ENCODE measurements at regions not wholly inside any gene's neighbourhood (a gene's known extent, or its start where the extent isn't known, plus 50 kb on each side); places are given as distances from the start of the nearest gene placed in this dataset.

DNA sequence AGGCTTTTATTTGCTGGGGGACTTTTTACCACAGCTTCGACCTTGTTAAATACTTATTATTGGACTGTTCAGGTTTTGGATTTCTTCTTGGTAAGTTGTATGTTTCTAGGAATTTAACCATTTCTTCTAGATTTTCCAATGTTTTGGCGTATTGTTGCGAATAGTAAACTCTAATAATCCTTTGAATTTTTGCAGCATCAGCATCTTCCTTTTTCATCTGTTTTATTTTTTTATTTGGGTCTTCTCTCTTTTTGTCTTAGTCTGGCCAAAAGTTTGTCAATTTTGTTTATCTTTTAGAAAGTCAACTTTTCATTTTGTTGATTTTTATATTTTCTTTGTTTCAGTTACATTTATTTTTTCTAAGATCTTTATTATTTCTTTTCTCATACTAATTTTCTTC lies 1272.0 kb downstream of the HACE1 start:
- no peaks in the 10 kb centered on the region for H3K36me3 Mint-ChIP-seq
- no peaks in the 10 kb centered on the region for H3K9me3 ChIP-seq (ENCODE audit: low read length)

DNA sequence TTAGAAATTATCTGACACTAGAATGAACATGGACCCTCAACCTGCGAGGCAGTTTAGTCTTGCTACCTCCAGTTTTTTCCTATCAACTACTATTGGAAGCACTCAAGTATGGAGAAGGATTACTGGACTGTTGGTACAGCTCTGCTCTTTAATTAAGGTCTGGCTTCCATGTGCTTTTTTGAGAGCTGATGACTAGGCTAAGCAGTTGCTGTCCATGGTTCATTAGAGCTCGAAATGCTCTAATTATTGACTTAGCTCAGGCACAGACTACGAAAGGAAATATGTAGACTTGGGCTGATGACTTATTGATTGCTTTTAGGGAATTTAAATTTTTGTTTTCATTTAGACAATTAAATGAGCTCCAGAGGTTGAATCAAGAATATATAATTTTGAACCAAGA lies 1281.6 kb downstream of the HACE1 start:
- CTCF ChIA-PET, result no interaction called here
- no peaks in the 10 kb centered on the region for H3K4me1 Mint-ChIP-seq
- Histone ChIP-seq H3K4me3 (ENCODE audit: low read length) (no peak overlapping the region), H3K36me3 (ENCODE audit: insufficient read depth, low read length) (no peaks in the 10 kb centered on the region), H3K27ac (ENCODE audit: low read depth, low read length) (no peak overlapping the region), H3K9me3 (ENCODE audit: low read length) (no peaks in the 10 kb centered on the region), H3K27me3 (ENCODE audit: insufficient read depth, low read length, poor library complexity, severe bottlenecking) (no peaks in the 10 kb centered on the region), H3K4me1 (ENCODE audit: insufficient read depth, low read length) (no peaks in the 10 kb centered on the region)
- H3K27me3 Mint-ChIP-seq, result no peaks in the 10 kb centered on the region
- POLR2A ChIA-PET, result no interaction called here
- H3K27ac Mint-ChIP-seq, result no peak overlapping the region
- no peaks in the 10 kb centered on the region for H3K36me3 Mint-ChIP-seq
- DNase-seq, result no peak
- no peak overlapping the region for H3K4me3 Mint-ChIP-seq
- H3K9me3 Mint-ChIP-seq, result peaks cover 5 to 34% (median 23%) of the 10 kb centered on the region in 5 donors

More for the DNA sequence above, 1272.0 kb downstream of the HACE1 start:
- POLR2A ChIA-PET, result no interaction called here
- Histone ChIP-seq H3K27ac (ENCODE audit: low read depth, low read length) (no peak overlapping the region), H3K4me1 (ENCODE audit: insufficient read depth, low read length) (no peaks in the 10 kb centered on the region), H3K36me3 (ENCODE audit: insufficient read depth, low read length) (no peaks in the 10 kb centered on the region), H3K27me3 (ENCODE audit: insufficient read depth, low read length, poor library complexity, severe bottlenecking) (no peaks in the 10 kb centered on the region), H3K4me3 (ENCODE audit: low read length) (no peak overlapping the region)
- Mint-ChIP-seq H3K27me3 (no peaks in the 10 kb centered on the region), H3K27ac (no peak overlapping the region), H3K4me1 (no peaks in the 10 kb centered on the region), H3K9me3 (peaks cover 3 to 28% (median 9%) of the 10 kb centered on the region in 5 donors), H3K4me3 (no peak overlapping the region)
- DNase-seq, result no peak
- CTCF ChIA-PET, result no interaction called here

DNA sequence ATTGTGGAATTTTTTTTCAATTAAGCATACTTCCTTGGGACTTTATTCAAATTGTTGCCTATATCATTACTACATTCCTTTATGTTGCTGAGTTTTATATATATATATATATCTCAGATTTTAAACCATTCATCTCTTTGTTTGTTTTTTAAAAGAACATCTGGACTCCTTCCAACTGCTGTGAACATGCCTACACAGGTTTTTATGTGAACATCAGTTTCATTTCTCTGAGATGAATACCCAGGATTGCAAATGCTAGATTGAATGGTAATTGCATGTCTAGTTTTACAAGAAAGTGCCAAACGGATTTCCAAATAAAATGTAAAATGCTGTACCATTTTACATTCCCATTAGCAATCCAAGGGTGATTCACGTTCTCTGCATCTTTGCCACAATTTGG lies 1289.3 kb downstream of the HACE1 start:
- H3K4me1 Mint-ChIP-seq, result no peaks in the 10 kb centered on the region
- no peaks in the 10 kb centered on the region for H3K27me3 ChIP-seq (ENCODE audit: insufficient read depth, low read length, poor library complexity, severe bottlenecking)
- no peaks in the 10 kb centered on the region for H3K4me1 ChIP-seq (ENCODE audit: insufficient read depth, low read length)
- H3K4me3 Mint-ChIP-seq, result no peak overlapping the region
- H3K9me3 Mint-ChIP-seq, result peaks cover 0 to 17% (median 7%) of the 10 kb centered on the region in 5 donors
- H3K36me3 Mint-ChIP-seq, result no peaks in the 10 kb centered on the region
- no peaks in the 10 kb centered on the region for H3K36me3 ChIP-seq (ENCODE audit: insufficient read depth, low read length)
- H3K27ac Mint-ChIP-seq, result no peak overlapping the region
- no peak overlapping the region for H3K4me3 ChIP-seq (ENCODE audit: low read length)
- ChIA-PET CTCF (no interaction called here), POLR2A (no interaction called here)
- H3K27me3 Mint-ChIP-seq, result no peaks in the 10 kb centered on the region
- H3K27ac ChIP-seq (ENCODE audit: low read depth, low read length), result no peak overlapping the region
- H3K9me3 ChIP-seq (ENCODE audit: low read length), result no peaks in the 10 kb centered on the region
- DNase-seq, result no peak

DNA sequence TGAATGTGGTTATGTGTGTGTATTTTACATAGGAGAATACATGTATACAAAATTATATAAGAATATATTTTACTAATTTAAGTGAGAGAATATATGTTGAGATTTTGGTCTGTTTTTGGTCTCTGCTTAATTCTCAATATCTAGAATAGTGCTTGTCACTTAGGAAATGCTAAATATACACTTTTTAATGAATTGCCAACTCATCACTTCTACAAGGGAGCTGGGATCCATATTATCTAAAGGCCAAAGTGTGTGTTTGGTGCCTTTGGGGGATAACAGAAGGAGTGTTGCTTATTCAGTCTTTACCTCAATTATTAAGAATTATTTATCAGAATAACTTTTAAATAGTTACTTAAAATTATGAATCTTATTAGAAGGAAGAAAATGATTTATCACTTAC lies 1304.8 kb downstream of the HACE1 start:
- no peak overlapping the region for H3K27ac ChIP-seq (ENCODE audit: low read depth, low read length)
- no peaks in the 10 kb centered on the region for H3K4me1 Mint-ChIP-seq
- POLR2A ChIA-PET, result no interaction called here
- H3K27ac Mint-ChIP-seq, result no peak overlapping the region
- CTCF ChIA-PET, result no interaction called here
- H3K27me3 Mint-ChIP-seq, result no peaks in the 10 kb centered on the region
- no peaks in the 10 kb centered on the region for H3K4me1 ChIP-seq (ENCODE audit: insufficient read depth, low read length)
- no peaks in the 10 kb centered on the region for H3K36me3 ChIP-seq (ENCODE audit: insufficient read depth, low read length)
- no peak overlapping the region for H3K4me3 ChIP-seq (ENCODE audit: low read length)
- peaks cover 0 to 5% (median 2%) of the 10 kb centered on the region in 5 donors for H3K9me3 Mint-ChIP-seq
- H3K4me3 Mint-ChIP-seq, result no peak overlapping the region
- no peaks in the 10 kb centered on the region for H3K36me3 Mint-ChIP-seq
- no peaks in the 10 kb centered on the region for H3K9me3 ChIP-seq (ENCODE audit: low read length)
- H3K27me3 ChIP-seq (ENCODE audit: insufficient read depth, low read length, poor library complexity, severe bottlenecking), result no peaks in the 10 kb centered on the region
- DNase-seq, result no peak

DNA sequence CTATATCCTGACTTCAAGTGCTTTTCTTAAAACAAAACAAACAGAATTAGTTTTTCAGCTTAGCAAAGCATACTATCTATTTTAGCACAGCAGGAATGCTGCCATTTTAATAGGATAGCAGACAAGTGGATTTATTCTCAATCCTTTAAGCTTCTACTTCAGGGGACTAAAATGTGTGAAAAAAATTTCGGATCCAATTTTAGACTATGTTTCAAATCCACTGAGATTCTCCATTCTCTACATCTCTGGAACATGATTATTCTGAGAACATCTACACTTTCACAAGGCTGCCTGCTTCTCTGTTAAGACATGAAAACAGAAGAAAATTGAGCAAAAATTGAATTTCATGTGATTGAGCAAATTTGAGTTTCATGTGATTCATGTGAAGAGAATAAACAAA lies 1321.3 kb downstream of the HACE1 start:
- H3K9me3 ChIP-seq (ENCODE audit: low read length), result no peaks in the 10 kb centered on the region
- H3K27ac Mint-ChIP-seq, result no peak overlapping the region
- no peaks in the 10 kb centered on the region for H3K27me3 Mint-ChIP-seq
- H3K4me1 Mint-ChIP-seq, result no peaks in the 10 kb centered on the region
- ChIA-PET POLR2A (no interaction called here), CTCF (no interaction called here)
- H3K27me3 ChIP-seq (ENCODE audit: insufficient read depth, low read length, poor library complexity, severe bottlenecking), result no peaks in the 10 kb centered on the region
- no peaks in the 10 kb centered on the region for H3K36me3 Mint-ChIP-seq
- no peak overlapping the region for H3K4me3 Mint-ChIP-seq
- H3K27ac ChIP-seq (ENCODE audit: low read depth, low read length), result no peak overlapping the region
- H3K4me1 ChIP-seq (ENCODE audit: insufficient read depth, low read length), result no peaks in the 10 kb centered on the region
- DNase-seq, result no peak
- no peaks in the 10 kb centered on the region for H3K36me3 ChIP-seq (ENCODE audit: insufficient read depth, low read length)
- H3K9me3 Mint-ChIP-seq, result peaks cover 0 to 10% (median 2%) of the 10 kb centered on the region in 5 donors
- H3K4me3 ChIP-seq (ENCODE audit: low read length), result no peak overlapping the region

DNA sequence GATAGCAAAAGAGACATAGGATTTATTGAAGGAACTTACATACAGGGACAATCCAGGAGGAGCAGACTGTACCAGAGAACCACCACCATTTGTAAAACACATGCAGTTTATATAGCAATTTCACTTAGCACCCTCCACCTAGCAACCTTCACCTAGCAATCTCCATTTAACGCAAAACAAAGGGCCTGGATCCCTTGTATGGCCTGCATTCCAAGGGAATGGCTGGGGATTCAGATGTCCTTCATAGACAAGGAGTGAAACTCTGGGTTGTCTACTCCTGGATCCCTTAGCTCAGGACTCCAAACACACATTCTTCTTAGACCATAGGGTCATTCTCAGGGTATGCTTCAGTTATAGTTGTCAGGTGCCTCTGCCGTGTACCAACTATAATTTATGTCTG lies 1324.9 kb downstream of the HACE1 start:
- no peak overlapping the region for H3K27ac ChIP-seq (ENCODE audit: low read depth, low read length)
- Mint-ChIP-seq H3K4me3 (no peak overlapping the region), H3K27ac (no peak overlapping the region), H3K27me3 (no peaks in the 10 kb centered on the region), H3K4me1 (no peaks in the 10 kb centered on the region), H3K36me3 (no peaks in the 10 kb centered on the region), H3K9me3 (peaks cover 0 to 4% (median 0%) of the 10 kb centered on the region in 5 donors)
- POLR2A ChIA-PET, result no interaction called here
- H3K36me3 ChIP-seq (ENCODE audit: insufficient read depth, low read length), result no peaks in the 10 kb centered on the region
- no peaks in the 10 kb centered on the region for H3K9me3 ChIP-seq (ENCODE audit: low read length)
- no peak for DNase-seq
- no peaks in the 10 kb centered on the region for H3K27me3 ChIP-seq (ENCODE audit: insufficient read depth, low read length, poor library complexity, severe bottlenecking)
- CTCF ChIA-PET, result no interaction called here
- H3K4me1 ChIP-seq (ENCODE audit: insufficient read depth, low read length), result no peaks in the 10 kb centered on the region
- no peak overlapping the region for H3K4me3 ChIP-seq (ENCODE audit: low read length)

DNA sequence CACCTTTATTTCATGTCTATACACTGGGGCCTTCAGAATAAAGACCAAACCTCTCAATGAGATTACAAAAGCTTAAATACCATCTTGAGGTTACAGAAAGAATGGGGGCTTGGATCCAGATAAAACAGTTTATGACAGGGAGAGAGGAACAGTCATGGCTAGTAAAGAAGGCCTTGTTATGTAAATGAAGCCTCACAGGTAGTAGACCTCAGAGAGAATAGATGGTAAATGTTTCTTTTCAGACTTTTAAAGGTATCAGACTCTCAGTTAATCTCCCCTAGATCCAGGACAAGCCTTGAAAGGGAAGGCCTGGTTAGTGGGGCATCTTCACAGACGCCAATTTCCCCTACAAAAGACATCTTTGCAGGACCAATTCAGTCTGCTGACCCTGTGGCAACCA lies 1325.6 kb downstream of the HACE1 start:
- H3K27ac ChIP-seq (ENCODE audit: low read depth, low read length), result no peak overlapping the region
- Mint-ChIP-seq H3K27ac (no peak overlapping the region), H3K27me3 (no peaks in the 10 kb centered on the region), H3K4me1 (no peaks in the 10 kb centered on the region), H3K36me3 (no peaks in the 10 kb centered on the region), H3K4me3 (no peak overlapping the region), H3K9me3 (peaks cover 0 to 5% (median 0%) of the 10 kb centered on the region in 5 donors)
- H3K27me3 ChIP-seq (ENCODE audit: insufficient read depth, low read length, poor library complexity, severe bottlenecking), result no peaks in the 10 kb centered on the region
- no peak for DNase-seq
- CTCF ChIA-PET, result no interaction called here
- no peaks in the 10 kb centered on the region for H3K9me3 ChIP-seq (ENCODE audit: low read length)
- POLR2A ChIA-PET, result no interaction called here
- H3K36me3 ChIP-seq (ENCODE audit: insufficient read depth, low read length), result no peaks in the 10 kb centered on the region
- H3K4me1 ChIP-seq (ENCODE audit: insufficient read depth, low read length), result no peaks in the 10 kb centered on the region
- no peak overlapping the region for H3K4me3 ChIP-seq (ENCODE audit: low read length)

DNA sequence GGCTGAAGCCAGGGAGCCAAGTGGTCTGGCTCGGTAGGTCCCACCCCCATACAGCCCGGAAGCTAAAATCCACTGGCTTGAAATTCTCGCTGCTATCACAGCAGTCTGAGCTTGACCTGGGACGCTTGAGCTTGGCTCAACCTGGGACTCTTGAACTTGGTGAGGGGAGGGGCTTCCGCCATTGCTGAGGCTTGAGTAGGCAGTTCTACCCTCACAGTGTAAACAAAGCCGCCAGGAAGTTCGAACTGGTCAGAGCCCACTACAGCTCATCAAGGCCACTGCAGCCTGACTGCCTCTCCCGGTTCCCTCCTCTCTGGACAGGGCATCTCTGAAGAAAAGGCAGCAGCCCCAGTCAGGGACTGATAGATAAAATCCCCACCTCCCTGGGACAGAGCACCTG lies 1337.7 kb downstream of the HACE1 start:
- POLR2A ChIA-PET, result no interaction called here
- no peaks in the 10 kb centered on the region for H3K4me1 Mint-ChIP-seq
- H3K27me3 ChIP-seq (ENCODE audit: insufficient read depth, low read length, poor library complexity, severe bottlenecking), result no peaks in the 10 kb centered on the region
- no peak for DNase-seq
- H3K36me3 ChIP-seq (ENCODE audit: insufficient read depth, low read length), result no peaks in the 10 kb centered on the region
- peaks cover 0 to 17% (median 6%) of the 10 kb centered on the region in 5 donors for H3K9me3 Mint-ChIP-seq
- H3K27me3 Mint-ChIP-seq, result no peaks in the 10 kb centered on the region
- no peak overlapping the region for H3K4me3 ChIP-seq (ENCODE audit: low read length)
- H3K4me3 Mint-ChIP-seq, result no peak overlapping the region
- no peaks in the 10 kb centered on the region for H3K36me3 Mint-ChIP-seq
- no peak overlapping the region for H3K27ac Mint-ChIP-seq
- H3K4me1 ChIP-seq (ENCODE audit: insufficient read depth, low read length), result no peaks in the 10 kb centered on the region
- CTCF ChIA-PET, result no interaction called here
- no peaks in the 10 kb centered on the region for H3K9me3 ChIP-seq (ENCODE audit: low read length)
- H3K27ac ChIP-seq (ENCODE audit: low read depth, low read length), result no peak overlapping the region

DNA sequence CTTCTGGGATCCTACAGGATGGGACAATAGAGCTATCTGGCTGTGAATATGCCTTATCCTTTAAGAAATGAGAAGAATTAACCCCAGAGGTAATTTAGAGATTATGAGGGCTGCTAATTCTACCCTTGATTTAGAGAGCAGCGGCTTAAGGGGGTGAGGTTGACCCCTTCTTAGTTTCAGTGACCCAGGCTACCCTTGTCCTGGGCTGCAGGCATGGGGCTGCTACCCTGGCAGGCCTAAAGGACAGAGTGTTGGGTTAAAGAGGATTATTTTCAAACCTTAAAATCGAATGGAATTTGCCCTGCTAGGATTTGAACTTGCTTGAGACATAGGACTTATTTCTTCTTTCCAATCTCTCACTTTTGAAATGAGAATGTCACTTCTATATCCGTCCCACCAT lies 1343.4 kb downstream of the HACE1 start:
- H3K27ac ChIP-seq (ENCODE audit: low read depth, low read length), result no peak overlapping the region
- ChIA-PET CTCF (no interaction called here), POLR2A (no interaction called here)
- H3K27me3 ChIP-seq (ENCODE audit: insufficient read depth, low read length, poor library complexity, severe bottlenecking), result no peaks in the 10 kb centered on the region
- no peak overlapping the region for H3K4me3 Mint-ChIP-seq
- H3K9me3 Mint-ChIP-seq, result peaks cover 0 to 4% (median 2%) of the 10 kb centered on the region in 5 donors
- no peaks in the 10 kb centered on the region for H3K4me1 Mint-ChIP-seq
- no peaks in the 10 kb centered on the region for H3K36me3 ChIP-seq (ENCODE audit: insufficient read depth, low read length)
- H3K4me3 ChIP-seq (ENCODE audit: low read length), result no peak overlapping the region
- no peaks in the 10 kb centered on the region for H3K36me3 Mint-ChIP-seq
- H3K4me1 ChIP-seq (ENCODE audit: insufficient read depth, low read length), result no peaks in the 10 kb centered on the region
- no peaks in the 10 kb centered on the region for H3K27me3 Mint-ChIP-seq
- no peak overlapping the region for H3K27ac Mint-ChIP-seq
- H3K9me3 ChIP-seq (ENCODE audit: low read length), result no peaks in the 10 kb centered on the region
- DNase-seq, result no peak
